Epithelial cell of esophagus (primary cell): ENCODE measurements at regions not wholly inside any gene's neighbourhood (a gene's known extent, or its start where the extent isn't known, plus 50 kb on each side); places are given as distances from the start of the nearest gene placed in this dataset.
"Not testable (repeated sequence)": the region's sequence is repeated elsewhere in the genome, so short reads cannot be mapped to it uniquely, and the experiment has no call there.

Experiments
- DNase-seq: peaks from one replicate; pipeline ENCODE4 v3.0.0; 2010; ENCODE audit warnings: low read depth
- H3K4me3 ChIP-seq: 2 replicates; pipeline ENCODE4 v1.5.1; 2011; ENCODE audit warnings: mild to moderate bottlenecking, low read length, control low read depth
- TF ChIP-seq, protein P1 (sequence below): IDR thresholded peaks from 2 replicates; pipeline ENCODE4 v1.5.1; 2011; ENCODE audit warnings: low read depth, mild to moderate bottlenecking, low read length, control low read depth, inconsistent platforms; ENCODE audit not compliant: insufficient read depth; ENCODE audit errors: missing control alignments

DNA sequence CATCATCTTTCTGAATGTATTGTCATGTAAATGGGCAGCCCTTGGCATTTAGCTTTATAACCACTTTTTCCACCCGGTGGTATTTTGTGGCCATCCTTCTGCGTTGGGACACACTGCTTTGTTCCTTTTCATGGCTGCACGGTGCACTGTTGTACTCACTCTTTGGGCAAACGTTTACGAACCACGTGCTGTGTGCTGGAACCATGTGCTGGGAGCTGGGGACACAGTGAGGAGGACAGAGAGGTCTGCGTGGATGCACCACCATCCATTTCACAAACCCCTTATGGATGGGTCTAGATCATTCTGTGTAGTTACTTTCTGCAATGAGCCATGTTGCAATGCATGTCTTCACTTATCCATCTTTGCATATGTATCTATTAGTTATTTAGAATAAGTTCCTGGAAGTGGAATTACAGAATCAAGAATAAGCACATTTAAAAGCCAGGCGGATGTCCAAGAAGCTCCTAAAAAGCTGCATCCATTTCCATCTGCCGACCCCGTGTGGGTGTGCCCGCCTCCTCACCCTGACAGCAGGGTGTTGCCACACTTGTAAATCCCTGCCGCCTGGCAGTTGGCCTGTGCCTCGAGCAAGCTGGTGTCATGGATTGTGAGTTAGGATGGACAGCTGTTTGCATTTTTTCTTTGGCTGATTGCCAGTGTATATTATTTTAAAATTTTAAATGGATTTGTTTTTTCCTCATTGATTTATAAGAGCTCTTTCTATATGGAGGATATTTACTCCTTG, 183.8 kb downstream of the LAT start:
- not testable (repeated sequence) for DNase-seq, H3K4me3 ChIP-seq

DNA sequence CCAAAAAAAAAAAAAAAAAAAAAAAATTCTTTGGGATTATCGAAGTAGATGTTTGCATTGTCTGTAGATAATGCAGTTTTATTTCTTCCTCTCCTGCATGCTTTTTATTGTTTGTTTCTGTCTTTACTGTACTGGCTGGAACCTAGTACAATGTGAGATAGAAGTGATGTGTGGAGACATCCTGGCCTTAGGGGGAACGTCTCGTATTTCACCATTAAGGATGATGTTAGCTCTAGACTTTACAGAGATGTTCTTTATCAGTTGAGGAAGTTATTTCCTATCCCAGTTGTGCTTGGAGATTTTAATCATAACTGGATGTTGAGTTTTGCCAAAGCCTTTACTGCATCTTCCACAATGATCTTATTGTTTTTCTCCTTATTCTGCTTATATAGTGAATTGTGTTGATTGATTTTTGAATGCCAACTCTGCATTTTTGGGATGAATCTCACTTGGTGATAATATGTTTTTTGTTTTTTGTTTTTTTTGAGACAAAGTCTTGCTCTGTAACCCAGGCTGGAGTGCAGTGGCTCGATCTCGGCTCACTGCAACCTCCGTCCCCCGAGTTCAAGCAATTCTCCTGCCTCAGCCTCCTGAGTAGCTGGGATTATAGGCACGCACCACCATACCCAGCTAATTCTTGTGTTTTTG, 179.7 kb downstream of the LAT start:
- DNase-seq, H3K4me3 ChIP-seq: not testable (repeated sequence)

DNA sequence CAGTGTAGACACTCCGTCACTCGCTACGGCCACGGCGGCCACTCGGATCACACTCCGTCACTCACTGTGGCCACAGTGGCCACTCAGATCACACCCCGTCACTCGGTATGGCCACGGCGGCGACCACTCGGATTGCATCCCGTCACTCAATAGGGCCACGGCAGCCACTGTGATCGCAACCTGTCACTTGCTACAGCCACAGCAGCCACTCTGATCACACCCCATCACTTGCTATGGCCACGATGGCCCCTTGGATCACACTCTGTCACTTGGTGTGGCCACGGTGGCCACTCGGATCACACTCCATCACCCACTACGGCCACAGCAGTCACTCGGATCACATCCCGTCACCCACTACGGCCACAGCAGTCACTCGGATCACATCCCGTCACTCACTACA, 175.3 kb downstream of the LAT start:
- not testable (repeated sequence) for DNase-seq, H3K4me3 ChIP-seq

DNA sequence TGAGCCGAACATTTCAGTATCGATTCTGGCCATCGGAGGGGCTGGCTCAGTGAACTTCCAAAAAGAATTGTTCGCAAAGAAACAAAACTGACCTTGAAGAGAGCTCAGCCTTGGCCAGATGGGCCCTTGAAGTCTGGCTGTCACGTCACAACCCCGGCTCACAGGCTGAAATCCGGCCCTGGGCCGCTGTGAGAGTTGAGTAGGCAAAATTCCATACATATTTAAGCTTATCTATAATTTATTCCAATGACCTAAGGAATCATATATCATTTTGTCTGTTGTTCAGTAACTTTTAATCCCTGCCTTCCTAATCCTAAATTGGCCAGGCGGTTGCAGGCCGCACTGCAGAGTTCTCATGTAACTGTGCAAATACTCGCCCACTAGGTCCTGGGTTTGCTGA, 174.8 kb downstream of the LAT start:
- DNase-seq, H3K4me3 ChIP-seq: not testable (repeated sequence)

DNA sequence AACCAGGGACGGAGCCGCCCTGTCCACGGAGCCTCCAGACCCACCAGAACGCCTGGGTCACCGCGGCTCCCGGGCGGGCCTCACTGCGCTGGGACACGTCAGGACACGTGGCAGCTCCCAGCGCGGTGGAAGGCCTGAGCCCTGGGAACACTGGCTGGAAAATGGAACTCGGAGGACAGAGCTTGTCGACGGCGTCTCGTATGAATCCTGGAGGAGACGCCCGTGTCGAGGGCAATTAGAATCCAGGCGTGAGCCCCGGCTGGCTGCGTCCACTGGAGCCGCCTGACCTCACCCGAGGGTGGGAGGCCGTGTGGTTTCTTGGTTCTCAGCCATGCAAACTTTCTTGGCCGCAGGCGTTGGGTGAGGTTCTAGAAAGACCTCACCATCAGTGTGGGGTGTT, 173.9 kb downstream of the LAT start:
- DNase-seq = no peak
- TF ChIP-seq, protein P1, sequence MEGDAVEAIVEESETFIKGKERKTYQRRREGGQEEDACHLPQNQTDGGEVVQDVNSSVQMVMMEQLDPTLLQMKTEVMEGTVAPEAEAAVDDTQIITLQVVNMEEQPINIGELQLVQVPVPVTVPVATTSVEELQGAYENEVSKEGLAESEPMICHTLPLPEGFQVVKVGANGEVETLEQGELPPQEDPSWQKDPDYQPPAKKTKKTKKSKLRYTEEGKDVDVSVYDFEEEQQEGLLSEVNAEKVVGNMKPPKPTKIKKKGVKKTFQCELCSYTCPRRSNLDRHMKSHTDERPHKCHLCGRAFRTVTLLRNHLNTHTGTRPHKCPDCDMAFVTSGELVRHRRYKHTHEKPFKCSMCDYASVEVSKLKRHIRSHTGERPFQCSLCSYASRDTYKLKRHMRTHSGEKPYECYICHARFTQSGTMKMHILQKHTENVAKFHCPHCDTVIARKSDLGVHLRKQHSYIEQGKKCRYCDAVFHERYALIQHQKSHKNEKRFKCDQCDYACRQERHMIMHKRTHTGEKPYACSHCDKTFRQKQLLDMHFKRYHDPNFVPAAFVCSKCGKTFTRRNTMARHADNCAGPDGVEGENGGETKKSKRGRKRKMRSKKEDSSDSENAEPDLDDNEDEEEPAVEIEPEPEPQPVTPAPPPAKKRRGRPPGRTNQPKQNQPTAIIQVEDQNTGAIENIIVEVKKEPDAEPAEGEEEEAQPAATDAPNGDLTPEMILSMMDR = no peak
- H3K4me3 ChIP-seq = no peak overlapping the region

DNA sequence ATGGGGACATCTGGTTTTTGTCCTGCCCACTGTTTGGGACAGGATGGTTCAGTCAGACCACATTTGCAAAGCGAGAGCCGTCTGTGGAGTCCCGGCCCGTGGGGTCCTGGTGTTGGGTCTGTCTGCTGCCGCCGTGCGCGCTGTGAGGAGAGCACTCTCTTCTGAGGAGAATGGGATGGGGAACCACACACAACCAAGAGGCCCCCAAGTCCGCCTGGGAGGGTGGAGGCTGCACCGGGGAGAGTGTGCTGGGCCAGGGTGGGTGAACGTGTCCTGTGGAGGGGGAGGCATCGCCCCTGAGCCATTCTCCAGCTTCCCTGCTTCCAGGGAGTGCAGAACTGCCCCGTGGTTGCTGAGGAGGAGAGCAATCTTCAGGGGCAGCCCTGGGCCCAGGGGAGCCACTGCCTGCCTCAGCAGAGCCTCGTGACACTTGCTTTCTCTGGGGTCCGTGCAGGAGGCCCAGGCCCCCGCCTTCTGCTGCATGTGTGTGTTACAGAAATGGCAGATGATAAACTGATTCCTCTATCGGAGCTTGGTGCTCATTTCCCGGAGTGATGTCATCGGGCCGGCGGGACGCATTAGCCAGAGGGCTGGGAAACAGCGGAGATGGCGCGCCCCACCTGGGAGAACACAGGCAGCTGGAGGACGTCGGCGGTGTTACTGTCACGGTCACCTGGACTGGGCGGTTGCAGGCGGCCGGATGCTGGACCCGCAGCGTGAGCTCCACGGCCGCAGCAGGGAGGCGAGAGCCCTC, 173.4 kb downstream of the LAT start:
- not testable (repeated sequence) for DNase-seq, H3K4me3 ChIP-seq

DNA sequence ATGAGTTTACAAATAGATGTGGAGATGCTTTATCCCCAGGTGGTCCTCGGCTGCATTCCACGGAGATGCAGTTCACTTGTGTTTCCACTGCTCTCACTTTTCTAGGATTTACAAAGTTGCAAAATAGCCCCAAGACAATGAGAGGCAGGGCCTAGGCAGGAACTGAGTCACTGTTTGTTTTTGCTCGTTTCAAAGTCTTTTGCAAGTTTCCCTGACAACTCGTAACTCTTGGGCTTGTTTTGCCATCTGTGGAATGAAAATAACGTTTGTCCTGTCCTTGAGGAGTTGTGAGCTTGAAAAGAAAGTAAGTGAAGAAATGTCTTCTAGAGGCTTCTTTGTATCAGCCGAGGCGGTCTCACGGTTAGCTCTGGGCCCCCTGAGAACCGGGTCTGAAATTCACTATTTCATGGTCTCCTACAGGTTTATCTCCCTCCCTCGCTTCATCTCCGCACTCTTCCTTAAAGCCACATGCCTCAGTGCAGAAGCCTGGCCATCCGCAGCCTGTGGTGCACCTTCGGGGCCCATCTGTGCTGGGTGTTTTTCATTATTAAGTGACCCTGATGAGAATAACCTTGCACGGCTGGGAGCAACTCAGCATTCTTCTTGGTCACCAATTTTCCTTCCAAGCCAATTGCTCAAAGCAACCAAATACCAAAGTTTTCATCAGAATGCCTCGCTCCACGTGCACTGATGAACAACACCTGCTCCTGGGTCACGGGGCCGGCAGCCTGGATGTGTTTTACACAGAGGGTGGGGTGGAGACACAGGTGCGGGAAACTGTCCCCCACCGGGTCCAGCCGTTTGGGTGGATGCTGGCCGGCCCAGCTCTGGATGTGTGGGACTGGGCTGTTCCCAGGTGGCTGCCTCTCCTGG, 172.4 kb downstream of the LAT start:
- H3K4me3 ChIP-seq = not testable (repeated sequence)
- peak; percentile 88 for DNase-seq

DNA sequence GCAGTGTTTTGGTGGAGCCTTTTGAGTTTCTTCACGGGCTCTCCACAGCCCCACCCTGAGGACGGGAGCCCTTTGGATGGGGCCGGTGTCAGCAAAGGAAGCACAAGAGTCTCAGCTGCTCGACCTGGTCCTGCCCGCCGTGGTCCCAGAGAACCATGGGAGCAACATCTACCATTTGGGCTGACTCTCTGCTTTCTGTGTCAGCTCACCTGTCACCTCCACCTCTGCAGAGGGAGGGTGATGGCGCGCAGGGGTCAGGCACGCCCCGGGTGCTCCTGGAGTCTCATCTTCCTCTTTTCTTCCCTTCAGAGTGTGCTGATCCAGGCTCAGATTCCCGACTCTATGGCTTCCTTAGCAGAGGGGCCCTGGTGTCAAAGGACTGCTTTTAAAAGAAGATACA, 171.7 kb downstream of the LAT start:
- no peak for DNase-seq
- TF ChIP-seq, protein P1 = no peak
- H3K4me3 ChIP-seq = no peak overlapping the region

DNA sequence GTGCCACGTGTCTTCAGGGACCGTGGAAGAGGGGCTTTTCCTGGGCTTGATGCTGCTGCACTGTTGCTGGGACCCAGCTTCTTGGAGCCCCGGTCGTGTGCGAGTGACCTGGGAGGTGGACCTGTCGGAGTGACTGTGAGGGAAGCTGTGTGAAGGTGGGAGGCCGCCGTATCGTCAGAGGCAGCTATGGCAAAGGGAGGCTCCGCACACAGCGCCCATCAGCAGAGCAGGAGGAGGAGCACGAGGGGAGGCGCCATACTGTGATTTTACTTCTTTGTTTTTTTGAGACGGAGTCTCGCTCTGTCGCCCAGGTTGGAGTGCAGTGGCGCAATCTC, 171.0 kb downstream of the LAT start:
- not testable (repeated sequence) for DNase-seq, H3K4me3 ChIP-seq

DNA sequence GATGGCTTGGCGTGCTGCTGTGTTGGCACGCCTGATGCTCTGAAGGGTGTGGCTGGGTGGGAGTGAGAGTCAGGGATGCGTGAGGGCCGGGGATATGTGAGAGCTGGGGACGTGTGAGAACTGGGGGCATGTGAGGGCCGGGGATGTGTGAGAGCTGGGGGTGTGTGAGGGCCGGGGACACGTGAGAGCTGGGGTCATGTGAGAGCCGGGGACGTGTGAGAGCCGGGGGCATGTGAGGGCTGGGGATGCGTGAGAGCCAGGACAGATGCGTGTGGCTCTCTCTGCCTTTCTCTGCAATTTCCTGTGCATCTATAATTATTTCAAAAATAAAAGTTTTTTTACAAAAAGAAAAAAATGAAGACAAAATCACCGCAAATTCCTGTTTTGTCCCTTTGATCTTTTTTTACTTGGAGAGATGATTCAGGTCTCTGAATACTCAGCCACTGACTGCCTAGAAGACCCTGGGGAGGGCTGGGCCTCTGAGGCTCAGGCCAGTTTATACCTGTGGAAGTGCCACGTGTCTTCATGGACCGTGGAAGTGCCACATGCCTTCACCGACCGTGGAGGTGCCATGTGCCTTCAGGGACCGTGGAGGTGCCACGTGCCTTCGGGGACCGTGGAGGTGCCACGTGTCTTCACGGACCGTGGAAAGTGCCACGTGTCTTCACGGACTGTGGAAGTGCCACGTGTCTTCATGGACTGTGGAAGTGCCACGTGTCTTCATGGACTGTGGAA, 170.4 kb downstream of the LAT start:
- not testable (repeated sequence) for DNase-seq, H3K4me3 ChIP-seq

DNA sequence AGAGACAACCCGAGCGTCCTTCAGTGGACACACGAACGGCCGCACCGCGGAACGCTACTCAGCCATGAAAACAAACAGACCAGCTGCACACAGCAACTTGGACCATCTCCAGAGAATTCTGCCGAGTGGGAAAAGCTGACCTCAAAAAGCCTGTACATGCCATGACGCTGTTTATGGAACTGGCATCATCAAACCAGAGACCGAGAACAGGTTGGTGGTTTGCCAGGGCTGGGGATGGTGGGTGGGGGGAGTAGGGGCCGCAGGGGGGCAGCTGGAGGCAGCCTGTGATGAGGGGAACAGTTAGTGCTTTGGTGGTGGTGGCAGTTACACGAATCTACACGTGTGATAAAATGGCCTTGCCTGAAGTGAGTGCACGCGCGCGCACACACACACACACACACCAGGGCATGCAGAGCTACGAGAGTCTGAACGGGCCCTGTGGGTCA, 169.8 kb downstream of the LAT start:
- no peak overlapping the region for H3K4me3 ChIP-seq
- TF ChIP-seq, protein P1 = no peak
- DNase-seq = no peak
